ENCODE measurements at regions not wholly inside any gene's neighbourhood (a gene's known extent, or its start where the extent isn't known, plus 50 kb on each side); places are given as distances from the start of the nearest gene placed in this dataset.

GRCh38 chr12:24027352-24027751 is 77.9 kb upstream of the SOX5 start:
- TF ChIP-seq POLR2A (IDR thresholded peaks at IDR 0.05; ENCODE audit: borderline replicate concordance, extremely low read depth, insufficient read depth, insufficient read length) (no peak), CTCF (IDR thresholded peaks at IDR 0.05 in 2 of 3, conservative IDR thresholded peaks at IDR 0.05 in 1 of 3; ENCODE audit: borderline replicate concordance in 1 of 3, insufficient read depth in 1 of 3, low read depth in 2 of 3, low read length in 2 of 3) (no peak)

Data from HCT116 (cell line).